ENCODE measurements at regions not wholly inside any gene's neighbourhood (a gene's known extent, or its start where the extent isn't known, plus 50 kb on each side); places are given as distances from the start of the nearest gene placed in this dataset.
A peak's percentile ranks its signal among the peaks of the same experiment; 100 is the strongest.
"Not testable (repeated sequence)": the region's sequence is repeated elsewhere in the genome, so short reads cannot be mapped to it uniquely, and the experiment has no call there.

- no peak for DNase-seq
These were observed 101.8 kb downstream of the NUFIP1 start for GRCh38 chr13:44887515-44887914.

DNA sequence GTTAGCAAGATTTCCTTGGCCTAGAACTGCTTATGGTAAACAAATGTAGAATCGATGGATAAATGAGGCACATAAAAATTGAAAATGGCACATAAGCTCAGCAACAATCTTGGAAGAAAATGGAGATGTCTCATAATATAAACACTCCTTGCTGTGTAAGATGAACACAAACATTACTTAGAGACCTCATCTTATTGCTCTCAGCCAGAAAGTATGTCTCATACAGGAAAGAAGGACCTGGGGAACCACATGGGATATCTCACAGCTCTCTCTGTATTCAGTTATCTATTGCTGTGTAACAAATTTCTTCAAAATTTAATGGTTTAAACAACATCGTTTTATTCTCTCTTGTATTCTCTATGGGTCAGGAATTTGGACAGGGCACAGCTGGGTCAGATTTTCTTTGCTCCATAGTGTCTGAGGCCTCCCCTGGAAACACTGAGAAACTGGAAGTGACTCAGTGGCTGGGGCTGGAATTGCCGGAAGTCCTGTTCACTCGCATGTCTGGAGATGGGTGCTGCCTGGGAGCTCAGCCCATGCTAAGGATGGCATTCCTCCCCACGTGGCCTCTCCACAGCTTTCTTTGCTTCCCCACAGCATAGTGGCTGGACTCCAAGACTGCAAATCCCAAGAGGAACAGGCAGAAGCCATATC is 105.1 kb downstream of the NUFIP1 start:
- no peak for DNase-seq

DNA sequence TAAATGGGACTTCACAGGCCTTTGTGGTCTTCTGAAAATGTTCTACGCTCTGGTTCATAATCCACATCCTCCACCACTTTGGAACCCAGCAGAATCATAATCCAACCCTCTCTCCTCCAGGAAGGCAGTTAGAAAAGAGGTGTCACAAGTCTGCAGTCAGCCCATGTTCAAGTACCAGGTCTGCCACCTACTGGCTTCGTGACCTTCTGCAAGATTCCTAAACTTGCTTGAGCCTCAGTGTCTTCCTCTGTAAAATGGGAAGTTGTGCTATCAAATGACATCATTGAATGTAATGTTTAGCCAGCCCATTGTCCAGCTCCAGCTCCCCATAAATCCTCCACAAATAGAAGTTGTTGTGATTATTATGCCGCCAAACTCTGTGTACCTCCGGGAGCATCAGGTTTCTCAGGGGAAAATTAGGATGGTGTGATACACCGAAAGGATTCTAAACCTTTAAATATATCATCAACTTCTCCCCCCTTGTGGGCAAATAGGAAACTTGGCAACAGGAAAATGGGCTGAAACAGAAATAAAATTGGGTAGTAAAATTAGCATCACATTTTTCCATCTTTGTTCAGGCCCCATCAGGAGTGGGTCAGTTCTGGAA is 109.7 kb downstream of the NUFIP1 start:
- DNase-seq = peak; percentile 36

- DNase-seq = no peak
These were observed 112.4 kb downstream of the NUFIP1 start for GRCh38 chr13:44876782-44877324.

- DNase-seq = no peak
These were observed 114.2 kb downstream of the NUFIP1 start for GRCh38 chr13:44874886-44875630.

- DNase-seq = no peak
These were observed 115.1 kb downstream of the NUFIP1 start for GRCh38 chr13:44874176-44874575.

DNA sequence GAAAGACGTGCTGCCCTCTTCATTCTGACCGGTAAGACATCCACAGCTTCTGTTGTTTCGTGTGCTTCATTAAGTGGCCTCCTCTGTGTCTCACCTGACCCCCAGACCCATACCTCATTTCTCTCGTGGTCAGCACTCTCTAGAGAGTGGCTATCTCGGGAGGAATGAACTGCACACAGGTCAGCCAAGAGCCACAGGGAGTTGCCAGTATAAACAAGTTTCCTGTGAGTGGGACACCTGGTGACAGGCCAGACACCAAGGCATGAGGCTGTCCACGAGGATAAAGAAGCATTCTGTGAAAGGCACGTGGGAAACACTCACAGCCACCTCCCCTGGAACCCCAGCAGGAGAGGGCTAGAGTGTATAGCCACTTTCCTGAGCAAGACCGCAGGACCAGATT is 115.8 kb downstream of the NUFIP1 start:
- DNase-seq = no peak

- DNase-seq = no peak
These were observed 116.5 kb downstream of the NUFIP1 start for GRCh38 chr13:44872751-44873150.

DNA sequence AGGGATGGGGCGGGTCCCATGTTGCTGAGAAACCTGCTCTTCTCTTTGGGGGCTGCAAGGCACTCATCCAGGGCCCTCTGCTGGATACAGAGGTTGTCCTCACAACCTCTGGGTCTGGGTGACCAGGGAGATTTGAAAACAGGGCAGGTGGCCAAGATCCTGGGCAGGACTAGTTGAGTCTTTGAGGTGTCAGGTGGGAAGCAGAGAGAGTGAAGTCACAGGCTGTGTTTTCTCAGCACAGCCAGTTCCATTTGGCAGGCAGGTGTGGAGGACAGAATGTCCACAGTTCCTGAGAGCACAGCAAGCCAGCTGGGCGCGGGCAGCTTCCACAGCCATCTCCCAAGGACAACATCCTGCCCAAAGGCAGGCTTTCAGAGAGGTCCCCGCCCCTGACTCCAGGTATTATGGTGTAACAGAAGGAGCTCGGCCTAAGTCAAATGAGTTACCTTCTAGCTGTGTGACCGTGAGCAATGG is 118.8 kb downstream of the NUFIP1 start:
- no peak for DNase-seq

- DNase-seq = no peak
These were observed 120.1 kb downstream of the NUFIP1 start for GRCh38 chr13:44869167-44869566.

GRCh38 chr13:44868397-44868796 is 120.9 kb downstream of the NUFIP1 start:
- peak; percentile 65 for DNase-seq

GRCh38 chr13:44867825-44868224 is 121.4 kb downstream of the NUFIP1 start:
- DNase-seq = no peak

DNA sequence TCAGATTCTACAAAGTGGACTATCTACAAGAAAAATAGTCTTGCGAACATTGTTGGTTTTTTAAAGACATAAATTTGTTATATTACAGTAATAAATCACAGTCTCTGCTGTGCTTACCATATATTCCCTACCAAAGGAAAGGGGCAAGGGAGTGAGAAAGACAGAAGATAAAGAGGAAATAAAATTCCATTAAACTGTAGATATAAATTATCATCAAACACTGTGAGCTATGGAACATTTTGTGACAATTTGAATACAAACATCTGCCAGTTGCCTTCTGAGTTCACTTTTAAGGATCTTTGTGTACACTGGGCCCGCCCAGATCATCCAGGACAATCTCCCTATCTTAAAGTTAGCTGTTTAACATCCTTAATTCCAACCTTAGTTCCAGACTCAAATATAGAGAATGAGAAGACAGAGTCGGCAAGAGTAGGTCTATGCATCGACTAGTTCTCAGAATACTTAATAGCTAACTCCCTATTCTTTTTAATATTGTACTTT is 122.8 kb downstream of the NUFIP1 start:
- no peak for DNase-seq

DNA sequence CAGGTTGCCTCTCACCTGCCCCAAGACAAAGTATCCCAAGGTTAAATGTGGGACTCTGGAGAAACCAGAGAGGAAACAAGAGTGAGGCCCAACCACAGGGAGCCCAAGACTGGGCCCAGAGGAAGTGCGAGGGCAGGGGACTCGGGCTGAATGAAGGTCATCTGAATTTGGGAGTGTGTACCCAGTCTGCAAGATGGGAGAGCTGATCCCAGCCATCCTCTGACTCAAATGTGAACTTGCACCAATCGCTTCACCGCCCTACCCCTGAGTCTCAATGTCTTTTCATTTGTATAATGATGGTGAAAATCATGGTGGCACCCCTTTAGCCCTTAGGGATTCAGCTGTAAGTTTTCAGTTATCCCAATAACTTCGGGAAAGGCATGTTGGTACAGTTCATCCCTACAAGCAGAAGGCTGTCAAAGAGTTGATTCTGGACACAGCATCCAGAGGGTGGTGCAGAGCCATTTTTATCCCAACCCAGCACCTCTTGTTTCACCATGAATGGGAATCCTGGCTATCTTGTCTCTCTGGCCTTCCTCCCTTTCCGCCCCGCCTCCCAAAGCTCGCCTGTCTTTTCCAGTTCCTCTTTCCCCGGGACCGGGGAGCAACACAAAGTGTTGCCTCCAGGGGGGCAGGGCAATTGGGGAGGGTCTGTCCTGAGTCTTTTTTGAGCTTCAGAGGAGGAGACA is 123.4 kb downstream of the NUFIP1 start:
- DNase-seq = no peak

DNA sequence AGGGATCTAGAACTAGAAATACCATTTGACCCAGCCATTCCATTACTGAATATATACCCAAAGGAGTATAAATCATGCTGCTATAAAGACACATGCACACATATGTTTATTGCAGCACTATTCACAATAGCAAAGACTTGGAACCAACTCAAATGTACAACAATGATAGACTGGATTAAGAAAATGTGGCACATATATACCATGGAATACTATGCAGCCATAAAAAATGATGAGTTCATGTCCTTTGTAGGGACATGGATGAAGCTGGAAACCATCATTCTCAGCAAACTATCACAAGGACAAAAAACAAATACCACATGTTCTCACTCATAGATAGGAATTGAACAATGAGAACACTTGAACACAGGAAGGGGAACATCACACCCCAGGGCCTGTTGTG is 125.6 kb downstream of the NUFIP1 start:
- DNase-seq = not testable (repeated sequence)

- DNase-seq = no peak
These were observed 128.8 kb downstream of the NUFIP1 start for GRCh38 chr13:44860454-44860853.

DNA sequence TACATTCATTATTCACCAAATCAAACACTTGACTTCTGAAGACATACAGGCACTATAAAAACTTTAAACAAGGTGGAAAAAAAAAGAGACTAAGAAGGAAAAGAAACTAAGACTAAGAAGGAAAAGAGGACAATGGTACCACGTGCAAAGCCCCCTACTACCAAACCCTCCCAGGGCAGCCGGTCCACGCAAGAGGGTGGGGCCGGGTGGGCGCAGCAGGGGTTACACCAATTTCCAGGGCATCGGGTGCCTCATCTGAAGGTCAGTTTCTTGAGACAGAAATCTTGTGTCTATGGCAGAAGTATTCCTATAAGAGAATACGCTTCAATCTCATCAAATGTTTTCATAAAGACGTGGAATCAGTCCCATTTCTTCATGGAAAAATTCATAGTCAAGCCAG is 131.5 kb downstream of the NUFIP1 start:
- DNase-seq = no peak

DNA sequence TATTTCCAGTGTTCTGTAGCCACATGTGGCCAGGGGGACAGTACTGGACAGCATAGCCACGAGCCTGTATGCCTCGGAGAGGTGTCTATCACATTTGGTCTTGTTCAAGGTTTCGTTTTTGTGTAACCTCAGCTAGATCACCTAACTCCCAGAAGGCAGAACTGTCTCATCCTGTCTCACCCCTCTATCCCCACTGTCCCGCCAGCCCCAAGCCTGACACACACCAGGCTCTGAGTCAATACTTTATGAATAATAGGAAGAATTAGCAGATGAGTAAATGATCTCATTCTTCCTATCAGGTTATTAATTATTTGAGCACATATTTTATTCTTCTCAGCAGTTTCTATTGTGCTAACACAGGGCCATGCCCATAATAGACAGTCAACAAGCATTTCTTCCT is 132.2 kb downstream of the NUFIP1 start:
- no peak for DNase-seq

DNA sequence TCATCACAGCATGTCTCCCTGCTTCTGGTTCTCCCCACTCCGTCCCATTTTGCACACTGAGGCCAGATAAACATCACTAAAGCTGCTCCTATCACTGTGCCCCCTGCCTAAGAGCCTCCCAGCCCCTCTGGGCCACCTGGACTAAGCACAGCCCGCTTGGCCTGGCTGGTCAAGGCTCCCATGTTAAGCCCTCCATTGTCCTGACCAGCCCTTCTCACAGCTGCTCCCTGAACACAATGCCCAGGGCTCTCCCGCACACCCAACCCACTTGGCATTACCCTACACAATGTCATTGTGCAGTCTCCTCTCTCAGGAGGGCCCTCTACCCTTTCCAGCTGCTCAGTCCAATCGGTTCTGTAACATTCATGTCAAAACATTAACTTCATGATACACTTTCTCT is 133.4 kb downstream of the NUFIP1 start:
- DNase-seq = no peak

DNA sequence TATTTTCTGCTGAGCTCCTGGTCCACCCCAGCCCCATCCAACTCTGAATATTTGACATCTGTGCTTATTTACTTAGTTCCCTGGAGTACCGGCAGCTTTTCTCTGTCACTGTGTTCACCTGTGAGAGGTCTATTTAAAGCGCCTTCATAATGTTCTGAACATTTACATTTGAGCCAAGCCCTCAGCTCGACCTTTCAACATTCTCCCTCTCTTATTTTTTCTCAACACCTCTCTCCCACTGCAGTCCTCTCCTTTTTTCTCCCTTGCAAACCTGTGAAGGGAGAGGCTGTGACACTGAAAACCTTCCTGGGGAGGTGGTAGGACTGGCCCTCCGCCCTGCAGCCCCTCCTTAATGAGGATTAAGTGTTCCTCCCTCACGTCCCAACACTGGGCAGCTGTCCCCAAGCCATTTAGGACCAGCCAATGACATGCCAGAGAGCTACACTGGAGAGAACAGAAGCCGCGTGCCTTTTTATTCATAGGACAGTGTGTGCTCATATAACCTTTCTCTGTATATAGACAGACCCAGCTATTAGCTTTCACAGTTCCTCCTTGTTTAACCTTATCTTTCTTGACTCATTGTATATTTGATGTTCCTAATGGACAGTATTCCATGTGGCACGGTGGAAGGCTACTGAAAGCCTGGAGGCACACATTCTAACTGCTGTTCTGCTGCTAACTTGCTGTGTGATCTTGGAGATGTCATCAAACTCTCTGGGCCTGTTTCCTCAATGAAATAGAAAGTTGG is 134.8 kb downstream of the NUFIP1 start:
- no peak for DNase-seq

DNA sequence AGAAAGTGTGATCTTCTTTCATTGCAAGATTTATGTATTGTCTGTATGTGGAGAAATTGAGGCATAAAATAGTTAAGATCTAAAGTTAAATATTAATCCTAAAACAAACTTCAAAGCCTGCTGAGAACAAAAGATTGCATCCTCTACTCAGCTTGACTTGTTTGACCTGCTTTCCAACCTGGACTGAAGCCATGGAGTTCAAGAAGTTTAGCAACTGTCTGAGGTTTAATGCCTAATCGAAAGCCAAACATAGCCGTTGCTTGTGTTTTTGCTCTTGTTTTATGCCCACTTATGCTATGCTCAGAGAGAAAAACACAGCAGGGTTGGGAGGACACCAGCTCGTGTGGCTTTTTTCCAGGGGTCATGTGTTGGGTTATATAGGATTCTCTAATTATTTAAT is 135.6 kb downstream of the NUFIP1 start:
- no peak for DNase-seq

Measured in activated CD4-positive, alpha-beta T cell treated with anti-CD3 and anti-CD28 coated beads, Interleukin-2, amount 50 U/mL, for 16 hours (primary cell).